Ishikawa (cell line): ENCODE measurements at regions not wholly inside any gene's neighbourhood (a gene's known extent, or its start where the extent isn't known, plus 50 kb on each side); places are given as distances from the start of the nearest gene placed in this dataset.

ENCODE experiments used
- CEBPB ChIP-seq: IDR thresholded peaks from 2 replicates; pipeline ENCODE4 v1.6.1; 2012
- CREB1 ChIP-seq: IDR thresholded peaks from 2 replicates; pipeline ENCODE4 v1.6.1; 2012; ENCODE audit warnings: low read depth
- EGR1 ChIP-seq: IDR thresholded peaks from 2 replicates; pipeline ENCODE4 v1.6.1; 2012
- EP300 ChIP-seq: IDR thresholded peaks from 2 replicates; pipeline ENCODE4 v1.6.1; 2012; ENCODE audit warnings: borderline replicate concordance
- FOXM1 ChIP-seq: IDR thresholded peaks from 2 replicates; pipeline ENCODE4 v1.6.1; 2012; ENCODE audit warnings: low read depth, borderline replicate concordance
- NFIC ChIP-seq: IDR thresholded peaks from 2 replicates; pipeline ENCODE4 v1.6.1; 2012
- RAD21 ChIP-seq: IDR thresholded peaks from 2 replicates; pipeline ENCODE4 v1.6.1; 2012; ENCODE audit warnings: low read depth
- TAF1 ChIP-seq: IDR thresholded peaks from 2 replicates; pipeline ENCODE4 v1.6.1; 2012; ENCODE audit warnings: low read depth, mild to moderate bottlenecking
- TCF12 ChIP-seq: IDR thresholded peaks from 2 replicates; pipeline ENCODE4 v1.6.1; 2012; ENCODE audit warnings: low read depth
- TEAD4 ChIP-seq: IDR thresholded peaks from 2 replicates; pipeline ENCODE4 v1.6.1; 2012
- USF1 ChIP-seq: IDR thresholded peaks from 2 replicates; pipeline ENCODE4 v1.6.1; 2012
- YY1 ChIP-seq: IDR thresholded peaks from 2 replicates; pipeline ENCODE4 v1.6.1; 2012; ENCODE audit warnings: low read depth
- ZBTB7A ChIP-seq: IDR thresholded peaks from 2 replicates; pipeline ENCODE4 v1.6.1; 2012; ENCODE audit warnings: low read depth
- TF ChIP-seq, protein P1 (sequence below): IDR thresholded peaks from 2 replicates; pipeline ENCODE4 v1.6.1; 2012; ENCODE audit warnings: low read depth, mild to moderate bottlenecking
- TF ChIP-seq, protein P2 (sequence below): IDR thresholded peaks from 2 replicates; pipeline ENCODE4 v1.6.1; 2012

- TF ChIP-seq YY1 (no peak), RAD21 (no peak), TCF12 (no peak), TAF1 (no peak), NFIC (no peak), CREB1 (no peak), EGR1 (no peak)
- TF ChIP-seq, protein P1, sequence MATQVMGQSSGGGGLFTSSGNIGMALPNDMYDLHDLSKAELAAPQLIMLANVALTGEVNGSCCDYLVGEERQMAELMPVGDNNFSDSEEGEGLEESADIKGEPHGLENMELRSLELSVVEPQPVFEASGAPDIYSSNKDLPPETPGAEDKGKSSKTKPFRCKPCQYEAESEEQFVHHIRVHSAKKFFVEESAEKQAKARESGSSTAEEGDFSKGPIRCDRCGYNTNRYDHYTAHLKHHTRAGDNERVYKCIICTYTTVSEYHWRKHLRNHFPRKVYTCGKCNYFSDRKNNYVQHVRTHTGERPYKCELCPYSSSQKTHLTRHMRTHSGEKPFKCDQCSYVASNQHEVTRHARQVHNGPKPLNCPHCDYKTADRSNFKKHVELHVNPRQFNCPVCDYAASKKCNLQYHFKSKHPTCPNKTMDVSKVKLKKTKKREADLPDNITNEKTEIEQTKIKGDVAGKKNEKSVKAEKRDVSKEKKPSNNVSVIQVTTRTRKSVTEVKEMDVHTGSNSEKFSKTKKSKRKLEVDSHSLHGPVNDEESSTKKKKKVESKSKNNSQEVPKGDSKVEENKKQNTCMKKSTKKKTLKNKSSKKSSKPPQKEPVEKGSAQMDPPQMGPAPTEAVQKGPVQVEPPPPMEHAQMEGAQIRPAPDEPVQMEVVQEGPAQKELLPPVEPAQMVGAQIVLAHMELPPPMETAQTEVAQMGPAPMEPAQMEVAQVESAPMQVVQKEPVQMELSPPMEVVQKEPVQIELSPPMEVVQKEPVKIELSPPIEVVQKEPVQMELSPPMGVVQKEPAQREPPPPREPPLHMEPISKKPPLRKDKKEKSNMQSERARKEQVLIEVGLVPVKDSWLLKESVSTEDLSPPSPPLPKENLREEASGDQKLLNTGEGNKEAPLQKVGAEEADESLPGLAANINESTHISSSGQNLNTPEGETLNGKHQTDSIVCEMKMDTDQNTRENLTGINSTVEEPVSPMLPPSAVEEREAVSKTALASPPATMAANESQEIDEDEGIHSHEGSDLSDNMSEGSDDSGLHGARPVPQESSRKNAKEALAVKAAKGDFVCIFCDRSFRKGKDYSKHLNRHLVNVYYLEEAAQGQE, result no peak
Measured at GRCh38 chr6:63437058-63437457, 117.3 kb upstream of the LGSN start.

DNA sequence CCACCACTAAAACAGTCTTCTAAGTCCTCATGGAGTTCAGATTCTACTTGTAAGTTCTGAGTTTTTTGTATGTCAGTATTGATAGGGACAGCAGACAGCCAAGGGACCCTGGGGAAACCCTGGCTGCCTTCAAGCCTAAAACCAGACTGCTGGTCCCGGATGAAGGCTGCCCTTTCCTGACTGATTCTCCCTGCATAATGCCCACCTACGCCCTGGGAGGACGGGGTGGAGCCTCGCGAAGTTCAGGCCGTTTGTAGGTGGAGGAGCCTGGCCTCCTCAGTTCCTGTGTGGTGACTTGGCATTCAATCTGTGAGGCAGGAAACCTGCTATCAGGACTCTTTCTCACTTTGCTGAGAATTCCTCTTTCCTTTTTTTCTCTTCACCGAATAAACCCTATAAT, 120.3 kb upstream of the LGSN start:
- TF ChIP-seq NFIC (no peak), USF1 (no peak), EP300 (no peak), CREB1 (no peak), TCF12 (no peak), TEAD4 (no peak), CEBPB (no peak), TAF1 (no peak), RAD21 (no peak), YY1 (no peak), EGR1 (no peak), ZBTB7A (no peak), FOXM1 (no peak)
- TF ChIP-seq, protein P2, sequence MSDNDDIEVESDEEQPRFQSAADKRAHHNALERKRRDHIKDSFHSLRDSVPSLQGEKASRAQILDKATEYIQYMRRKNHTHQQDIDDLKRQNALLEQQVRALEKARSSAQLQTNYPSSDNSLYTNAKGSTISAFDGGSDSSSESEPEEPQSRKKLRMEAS, result no peak
- TF ChIP-seq, protein P1, result no peak

DNA sequence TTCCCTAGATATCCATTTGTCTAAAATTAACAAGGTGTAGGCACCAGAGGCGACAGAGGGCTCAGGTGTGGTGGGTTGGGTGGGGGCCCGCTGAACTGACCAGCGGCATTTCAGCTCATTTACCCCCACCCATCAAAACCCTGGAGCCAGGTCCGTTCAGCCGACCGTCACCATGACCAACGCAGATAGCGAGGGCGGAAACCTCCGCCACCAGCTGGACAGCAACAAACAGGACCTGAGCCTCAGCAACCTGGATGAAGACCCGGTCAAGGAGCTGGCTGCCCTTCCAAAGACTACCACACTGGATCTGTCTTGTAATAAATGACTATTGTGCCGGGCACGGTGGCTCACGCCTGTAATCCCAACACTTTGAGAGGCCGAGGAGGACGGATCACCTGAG, 120.8 kb upstream of the LGSN start:
- TF ChIP-seq EGR1 (no peak), TCF12 (no peak), CREB1 (no peak), NFIC (no peak), FOXM1 (no peak), YY1 (no peak), RAD21 (no peak)
- TF ChIP-seq, protein P1, result no peak

DNA sequence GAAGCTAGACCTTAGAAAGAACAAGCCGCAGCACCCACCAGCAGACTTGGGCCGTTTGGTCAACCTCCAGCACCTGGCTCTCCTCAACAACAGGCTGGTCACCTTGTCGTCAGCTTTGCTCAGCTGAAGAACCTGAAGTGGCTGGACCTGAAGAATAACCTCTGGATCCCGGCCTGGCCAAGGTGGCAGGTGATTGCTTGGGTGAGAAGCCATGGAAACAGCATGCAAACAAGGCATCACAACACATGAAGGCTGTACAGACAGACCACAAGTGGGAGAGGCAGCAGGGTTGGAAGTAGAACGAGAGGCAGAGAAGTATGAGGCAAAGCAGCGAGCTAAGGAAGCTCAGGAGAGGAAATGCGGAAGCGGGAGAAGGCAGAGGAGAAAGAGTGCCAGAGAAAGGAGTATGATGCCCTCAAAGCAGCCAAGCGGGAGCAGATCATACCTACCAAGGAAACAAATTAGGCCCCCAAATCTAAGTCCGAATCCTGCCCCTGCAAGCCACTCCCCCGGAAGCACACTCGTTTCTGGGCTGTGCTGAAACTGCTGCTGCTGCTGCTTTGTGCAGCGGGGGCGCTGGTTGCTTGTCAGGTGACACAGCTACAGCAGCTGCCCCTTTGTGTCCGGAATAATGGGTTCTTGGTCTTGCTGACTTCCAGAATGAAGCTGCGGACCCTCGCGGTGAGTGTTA, 121.6 kb upstream of the LGSN start:
- TF ChIP-seq EGR1 (no peak), CEBPB (no peak), RAD21 (no peak), CREB1 (no peak), USF1 (no peak), ZBTB7A (no peak)

DNA sequence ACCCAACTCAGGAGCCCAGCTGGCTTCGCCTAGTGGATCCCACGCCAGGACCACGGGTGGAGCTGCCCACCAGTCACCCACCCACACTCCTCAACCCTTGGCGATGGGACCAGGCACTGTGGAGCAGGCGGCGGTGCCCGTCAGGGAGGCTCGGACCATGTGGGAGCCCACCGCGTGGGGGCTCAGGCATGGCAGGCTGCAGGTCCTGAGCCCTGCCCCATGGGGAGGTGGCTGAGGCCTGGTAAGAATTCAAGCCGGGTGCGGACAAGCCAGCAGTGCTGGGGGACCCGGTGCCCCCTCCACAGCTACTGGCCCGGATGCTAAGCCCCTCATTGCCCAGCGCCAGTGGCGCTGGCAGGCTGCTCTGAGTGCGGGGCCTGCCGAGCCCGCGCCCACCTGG, 123.1 kb upstream of the LGSN start:
- TF ChIP-seq, protein P1, result no peak
- TF ChIP-seq YY1 (no peak), TCF12 (no peak), TEAD4 (no peak), CREB1 (no peak), RAD21 (no peak), EGR1 (no peak), NFIC (no peak), USF1 (no peak), CEBPB (no peak), EP300 (no peak), ZBTB7A (no peak), FOXM1 (no peak), TAF1 (no peak)
- TF ChIP-seq, protein P2, result no peak
